ENCODE measurements at regions not wholly inside any gene's neighbourhood (a gene's known extent, or its start where the extent isn't known, plus 50 kb on each side); places are given as distances from the start of the nearest gene placed in this dataset.

DNA sequence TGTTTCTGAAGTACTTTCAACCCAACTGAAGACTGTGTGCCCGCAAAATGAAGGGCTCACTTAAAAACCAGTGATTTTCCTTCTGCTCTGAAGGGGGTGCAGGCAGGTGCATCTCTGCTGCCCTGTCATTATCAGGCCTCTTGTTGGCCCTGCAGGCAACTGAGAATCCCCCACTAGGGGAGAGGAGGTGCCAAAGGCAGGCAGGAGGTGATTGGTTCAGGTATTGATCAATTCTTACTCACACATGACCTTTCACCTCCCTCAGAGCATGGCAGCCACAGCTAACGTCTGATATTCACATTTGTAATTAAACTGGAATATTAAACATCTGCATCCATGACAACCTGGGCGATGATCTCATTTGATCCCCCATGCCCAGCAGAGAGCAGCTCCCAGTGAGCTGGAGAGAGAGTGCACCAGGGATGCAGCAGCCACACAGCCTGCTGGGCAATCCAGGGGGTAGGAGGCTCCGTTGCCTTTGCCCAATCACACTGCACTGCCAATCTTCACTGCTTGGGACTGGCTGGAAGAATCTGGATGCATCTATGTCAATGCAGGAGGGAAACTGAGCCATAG is 267.9 kb upstream of the TSHZ3 start:
- TF ChIP-seq EZH2phosphoT487 (IDR thresholded peaks at IDR 0.05; ENCODE audit: borderline replicate concordance, low read length), result no peak
- TF ChIP-seq, protein P1, sequence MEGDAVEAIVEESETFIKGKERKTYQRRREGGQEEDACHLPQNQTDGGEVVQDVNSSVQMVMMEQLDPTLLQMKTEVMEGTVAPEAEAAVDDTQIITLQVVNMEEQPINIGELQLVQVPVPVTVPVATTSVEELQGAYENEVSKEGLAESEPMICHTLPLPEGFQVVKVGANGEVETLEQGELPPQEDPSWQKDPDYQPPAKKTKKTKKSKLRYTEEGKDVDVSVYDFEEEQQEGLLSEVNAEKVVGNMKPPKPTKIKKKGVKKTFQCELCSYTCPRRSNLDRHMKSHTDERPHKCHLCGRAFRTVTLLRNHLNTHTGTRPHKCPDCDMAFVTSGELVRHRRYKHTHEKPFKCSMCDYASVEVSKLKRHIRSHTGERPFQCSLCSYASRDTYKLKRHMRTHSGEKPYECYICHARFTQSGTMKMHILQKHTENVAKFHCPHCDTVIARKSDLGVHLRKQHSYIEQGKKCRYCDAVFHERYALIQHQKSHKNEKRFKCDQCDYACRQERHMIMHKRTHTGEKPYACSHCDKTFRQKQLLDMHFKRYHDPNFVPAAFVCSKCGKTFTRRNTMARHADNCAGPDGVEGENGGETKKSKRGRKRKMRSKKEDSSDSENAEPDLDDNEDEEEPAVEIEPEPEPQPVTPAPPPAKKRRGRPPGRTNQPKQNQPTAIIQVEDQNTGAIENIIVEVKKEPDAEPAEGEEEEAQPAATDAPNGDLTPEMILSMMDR (IDR thresholded peaks at IDR 0.05; ENCODE audit: low read depth, low read length, poor library complexity, severe bottlenecking), result no peak

DNA sequence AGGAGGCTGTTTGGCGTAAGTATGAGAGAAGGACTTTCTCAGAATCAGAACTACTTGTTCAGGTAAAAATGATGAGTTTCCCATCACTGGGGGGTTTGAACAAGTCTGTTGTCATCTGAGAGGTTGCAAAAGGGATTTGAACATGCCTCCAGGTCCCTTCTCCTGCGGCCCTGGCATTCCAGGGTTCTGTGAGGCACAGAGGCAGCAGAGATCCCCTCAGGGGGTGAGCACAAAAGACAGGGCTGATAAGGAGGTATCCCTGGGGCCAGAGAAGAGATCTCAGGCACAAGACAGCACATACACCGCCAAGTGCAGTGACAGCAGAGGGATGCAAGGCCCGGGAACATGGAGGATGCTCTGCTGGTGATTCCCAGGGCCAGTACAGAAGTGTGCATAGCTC is 275.8 kb upstream of the TSHZ3 start:
- Histone ChIP-seq H3K4me1 (ENCODE audit: control insufficient read depth, low read length) (no peaks in the 10 kb centered on the region), H3K9me3 (ENCODE audit: control insufficient read depth, insufficient read depth, low read length) (no peaks in the 10 kb centered on the region; the same call in 1 of the 2 replicates), H3F3A (ENCODE audit: control insufficient read depth, insufficient read depth) (no peaks in the 10 kb centered on the region), H3K27me3 (ENCODE audit: control insufficient read depth, low read length) (no peaks in the 10 kb centered on the region), H3K36me3 (ENCODE audit: control insufficient read depth, low read length) (no peaks in the 10 kb centered on the region), H3K4me3 (ENCODE audit: low read length) (no peak overlapping the region), H3K27ac (ENCODE audit: low read depth, low read length) (no peak overlapping the region), H3K4me2 (ENCODE audit: low read length) (no peak overlapping the region), H3K79me2 (ENCODE audit: control insufficient read depth, low read length) (no peaks in the 10 kb centered on the region), H3K9me2 (replicated peaks; ENCODE audit: control insufficient read depth, low read length) (no peaks in the 10 kb centered on the region), H4K20me1 (ENCODE audit: control insufficient read depth, insufficient read depth, low read depth, low read length) (no peaks in the 10 kb centered on the region)
- TF ChIP-seq, protein P1 (IDR thresholded peaks at IDR 0.05; ENCODE audit: low read depth, low read length, poor library complexity, severe bottlenecking), result no peak
- no peak for TF ChIP-seq EZH2phosphoT487 (IDR thresholded peaks at IDR 0.05; ENCODE audit: borderline replicate concordance, low read length)

More for the DNA sequence above, 267.9 kb upstream of the TSHZ3 start:
- Histone ChIP-seq H3K79me2 (ENCODE audit: control insufficient read depth, low read length) (no peaks in the 10 kb centered on the region), H3K9me2 (replicated peaks; ENCODE audit: control insufficient read depth, low read length) (no peaks in the 10 kb centered on the region), H3K27me3 (ENCODE audit: control insufficient read depth, low read length) (no peaks in the 10 kb centered on the region), H3K4me2 (ENCODE audit: low read length) (no peak overlapping the region), H4K20me1 (ENCODE audit: control insufficient read depth, insufficient read depth, low read depth, low read length) (no peaks in the 10 kb centered on the region), H3K4me1 (ENCODE audit: control insufficient read depth, low read length) (no peaks in the 10 kb centered on the region), H3K36me3 (ENCODE audit: control insufficient read depth, low read length) (no peaks in the 10 kb centered on the region), H3F3A (ENCODE audit: control insufficient read depth, insufficient read depth) (no peaks in the 10 kb centered on the region), H3K4me3 (ENCODE audit: low read length) (no peak overlapping the region), H3K27ac (ENCODE audit: low read depth, low read length) (no peak overlapping the region), H3K9me3 (ENCODE audit: control insufficient read depth, insufficient read depth, low read length) (no peaks in the 10 kb centered on the region; the same call in 1 of the 2 replicates)

DNA sequence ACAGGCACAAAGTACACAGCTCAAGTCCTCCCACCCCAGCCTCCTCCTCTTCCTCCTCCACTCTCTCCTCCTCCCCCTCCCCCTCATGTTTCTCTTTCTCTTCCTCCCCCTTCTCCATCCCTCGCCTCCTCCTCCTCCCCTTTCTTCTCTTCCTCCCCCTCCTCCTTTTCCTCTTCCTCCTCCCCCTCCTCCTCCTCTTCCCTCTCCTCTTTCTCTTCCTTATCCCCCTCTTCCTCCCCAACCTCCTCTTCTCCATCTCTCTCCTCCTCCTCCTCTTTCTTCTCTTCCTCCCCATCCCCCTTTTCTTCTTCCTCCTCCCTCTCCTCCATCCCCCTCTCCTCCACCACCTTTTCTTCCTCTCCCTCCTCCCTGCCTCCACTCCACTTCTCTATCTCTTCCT is 276.3 kb upstream of the TSHZ3 start:
- Histone ChIP-seq H3K27me3 (ENCODE audit: control insufficient read depth, low read length) (no peaks in the 10 kb centered on the region), H3K4me1 (ENCODE audit: control insufficient read depth, low read length) (no peaks in the 10 kb centered on the region), H3K9me3 (ENCODE audit: control insufficient read depth, insufficient read depth, low read length) (no peaks in the 10 kb centered on the region; the same call in 1 of the 2 replicates), H4K20me1 (ENCODE audit: control insufficient read depth, insufficient read depth, low read depth, low read length) (no peaks in the 10 kb centered on the region), H3K9me2 (replicated peaks; ENCODE audit: control insufficient read depth, low read length) (no peaks in the 10 kb centered on the region), H3K4me2 (ENCODE audit: low read length) (no peak overlapping the region), H3F3A (ENCODE audit: control insufficient read depth, insufficient read depth) (no peaks in the 10 kb centered on the region), H3K4me3 (ENCODE audit: low read length) (no peak overlapping the region), H3K27ac (ENCODE audit: low read depth, low read length) (no peak overlapping the region), H3K79me2 (ENCODE audit: control insufficient read depth, low read length) (no peaks in the 10 kb centered on the region), H3K36me3 (ENCODE audit: control insufficient read depth, low read length) (no peaks in the 10 kb centered on the region)
- TF ChIP-seq EZH2phosphoT487 (IDR thresholded peaks at IDR 0.05; ENCODE audit: borderline replicate concordance, low read length), result no peak
- TF ChIP-seq, protein P1 (IDR thresholded peaks at IDR 0.05; ENCODE audit: low read depth, low read length, poor library complexity, severe bottlenecking), result no peak
